ENCODE measurements at regions not wholly inside any gene's neighbourhood (a gene's known extent, or its start where the extent isn't known, plus 50 kb on each side); places are given as distances from the start of the nearest gene placed in this dataset.

GRCh38 chr1:208524925-208525324 is 280.7 kb upstream of the PLXNA2 start:
- WGBS, 2 donors: 73 to 82% methylated on average over 5 of the region's 5 CpGs
- no peak overlapping the region for H3K4me3 ChIP-seq (ENCODE audit: low read depth, poor library complexity, severe bottlenecking)
- no peak for DNase-seq (ENCODE audit: low spot score in 2 of 2)
- intact Hi-C loops (cut with DNase I; ENCODE audit: low total_unique reads): no loop called here
- TF ChIP-seq, protein P1, sequence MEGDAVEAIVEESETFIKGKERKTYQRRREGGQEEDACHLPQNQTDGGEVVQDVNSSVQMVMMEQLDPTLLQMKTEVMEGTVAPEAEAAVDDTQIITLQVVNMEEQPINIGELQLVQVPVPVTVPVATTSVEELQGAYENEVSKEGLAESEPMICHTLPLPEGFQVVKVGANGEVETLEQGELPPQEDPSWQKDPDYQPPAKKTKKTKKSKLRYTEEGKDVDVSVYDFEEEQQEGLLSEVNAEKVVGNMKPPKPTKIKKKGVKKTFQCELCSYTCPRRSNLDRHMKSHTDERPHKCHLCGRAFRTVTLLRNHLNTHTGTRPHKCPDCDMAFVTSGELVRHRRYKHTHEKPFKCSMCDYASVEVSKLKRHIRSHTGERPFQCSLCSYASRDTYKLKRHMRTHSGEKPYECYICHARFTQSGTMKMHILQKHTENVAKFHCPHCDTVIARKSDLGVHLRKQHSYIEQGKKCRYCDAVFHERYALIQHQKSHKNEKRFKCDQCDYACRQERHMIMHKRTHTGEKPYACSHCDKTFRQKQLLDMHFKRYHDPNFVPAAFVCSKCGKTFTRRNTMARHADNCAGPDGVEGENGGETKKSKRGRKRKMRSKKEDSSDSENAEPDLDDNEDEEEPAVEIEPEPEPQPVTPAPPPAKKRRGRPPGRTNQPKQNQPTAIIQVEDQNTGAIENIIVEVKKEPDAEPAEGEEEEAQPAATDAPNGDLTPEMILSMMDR (IDR thresholded peaks at IDR 0.05): no peak
- TF ChIP-seq POLR2A (IDR thresholded peaks at IDR 0.05): no peak

- H3K4me3 ChIP-seq (ENCODE audit: low read depth, poor library complexity, severe bottlenecking): no peak overlapping the region
- intact Hi-C loops (cut with DNase I; ENCODE audit: low total_unique reads): no loop called here
- no peak for DNase-seq (ENCODE audit: low spot score in 2 of 2)
- TF ChIP-seq, protein P1 (IDR thresholded peaks at IDR 0.05): no peak
- TF ChIP-seq POLR2A (IDR thresholded peaks at IDR 0.05): no peak
- 58 to 59% methylated on average over 3 of the region's 3 CpGs for whole genome bisulfite sequencing, 2 donors
These were observed 281.2 kb upstream of the PLXNA2 start for GRCh38 chr1:208525417-208525816.

DNA sequence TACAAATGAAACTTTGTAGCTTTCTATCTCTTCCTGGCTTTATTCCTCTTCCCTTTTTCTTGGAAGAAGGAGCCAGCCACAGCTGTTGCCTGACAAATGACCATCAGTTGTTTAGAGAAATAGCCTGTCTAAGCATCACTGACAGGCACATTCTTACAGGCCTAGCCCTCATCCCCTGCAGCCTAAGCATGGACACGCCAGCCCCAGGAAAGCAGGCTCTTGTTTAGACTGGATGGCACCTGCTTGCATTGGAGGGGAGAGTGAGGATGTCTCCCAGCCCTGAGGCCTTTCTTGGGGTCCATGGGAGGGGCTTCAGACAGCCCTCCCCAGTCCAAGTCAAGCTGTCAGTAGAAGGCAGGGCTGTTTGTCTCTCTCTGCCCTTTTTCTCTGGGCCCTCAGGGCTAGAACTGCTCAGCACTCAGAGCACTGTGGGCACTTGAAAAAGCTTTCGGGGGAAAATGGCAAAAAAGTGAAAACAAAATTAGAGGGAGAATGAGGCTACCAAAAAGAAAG is 282.5 kb upstream of the PLXNA2 start:
- no peak overlapping the region for H3K4me3 ChIP-seq (ENCODE audit: low read depth, poor library complexity, severe bottlenecking)
- 84 to 91% methylated on average over 2 of the region's 2 CpGs for WGBS, 2 donors
- TF ChIP-seq, protein P1 (IDR thresholded peaks at IDR 0.05): no peak
- TF ChIP-seq POLR2A (IDR thresholded peaks at IDR 0.05): no peak
- intact Hi-C loops (cut with DNase I; ENCODE audit: low total_unique reads): no loop called here
- DNase-seq (ENCODE audit: low spot score in 2 of 2): no peak

DNA sequence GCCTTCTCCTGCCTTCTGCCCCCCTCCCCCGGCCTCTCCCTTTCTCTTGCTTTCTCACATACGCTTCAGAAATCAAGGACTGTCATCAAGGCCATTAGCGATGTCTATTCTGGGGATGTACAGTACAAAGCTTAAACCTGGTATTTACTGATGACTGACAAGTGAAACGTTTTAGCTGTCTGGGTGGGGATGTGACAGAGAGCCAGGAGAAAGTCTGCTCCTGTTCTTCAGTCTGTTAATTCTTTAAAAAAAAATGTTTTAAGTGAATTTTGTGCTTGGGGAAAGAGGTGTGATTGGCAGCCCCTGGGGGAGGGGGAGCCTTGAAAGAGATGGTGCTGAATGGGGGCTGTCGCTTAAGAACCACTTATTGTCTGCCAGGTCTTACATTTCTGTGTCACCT is 283.0 kb upstream of the PLXNA2 start:
- no peak for TF ChIP-seq POLR2A (IDR thresholded peaks at IDR 0.05)
- TF ChIP-seq, protein P1 (IDR thresholded peaks at IDR 0.05): no peak
- 69 to 79% methylated on average over 5 of the region's 5 CpGs for WGBS, 2 donors
- no peak for DNase-seq (ENCODE audit: low spot score in 2 of 2)
- no peak overlapping the region for H3K4me3 ChIP-seq (ENCODE audit: low read depth, poor library complexity, severe bottlenecking)
- intact Hi-C loops (cut with DNase I; ENCODE audit: low total_unique reads): no loop called here

GRCh38 chr1:208528578-208529240 is 284.5 kb upstream of the PLXNA2 start:
- 51 to 61% methylated on average over 13 of the region's 13 CpGs for WGBS, 2 donors

More at GRCh38 chr1:208528578-208529240, 284.5 kb upstream of the PLXNA2 start:
- intact Hi-C loops (cut with DNase I; ENCODE audit: low total_unique reads): no loop called here
- H3K4me3 ChIP-seq (ENCODE audit: low read depth, poor library complexity, severe bottlenecking): no peak overlapping the region
- no peak for DNase-seq (ENCODE audit: low spot score in 2 of 2)
- TF ChIP-seq, protein P1 (IDR thresholded peaks at IDR 0.05): no peak
- no peak for TF ChIP-seq POLR2A (IDR thresholded peaks at IDR 0.05)

All from lower leg skin (tissue), 4 donors.